ENCODE measurements at regions not wholly inside any gene's neighbourhood (a gene's known extent, or its start where the extent isn't known, plus 50 kb on each side); places are given as distances from the start of the nearest gene placed in this dataset.

- Mint-ChIP-seq H3K27ac (no peak overlapping the region), H3K4me3 (no peak overlapping the region), H3K36me3 (ENCODE audit: low read depth) (no peaks in the 10 kb centered on the region), H3K9me3 (peaks cover 3% of the 10 kb centered on the region), H3K27me3 (no peaks in the 10 kb centered on the region), H3K4me1 (no peaks in the 10 kb centered on the region)
- TF ChIP-seq CTCF (IDR thresholded peaks at IDR 0.05): no peak
- ChIA-PET CTCF (no interaction called here), POLR2A (no interaction called here)
- intact Hi-C loops (cut with micrococcal nuclease): no loop called here
- ATAC-seq (ENCODE audit: low read depth) (no peak), DNase-seq (no peak)
These were observed 223.0 kb downstream of the IRX1 start for GRCh38 chr5:3818624-3819023.

- DNase-seq (no peak), ATAC-seq (ENCODE audit: low read depth) (no peak)
- intact Hi-C loops (cut with micrococcal nuclease): no loop called here
- H3K4me1 Mint-ChIP-seq: no peaks in the 10 kb centered on the region
- no peak for TF ChIP-seq CTCF (IDR thresholded peaks at IDR 0.05)
- no peak overlapping the region for H3K4me3 Mint-ChIP-seq
- POLR2A ChIA-PET: no interaction called here
- no peak overlapping the region for H3K27ac Mint-ChIP-seq
- CTCF ChIA-PET: no interaction called here
- H3K36me3 Mint-ChIP-seq (ENCODE audit: low read depth): no peaks in the 10 kb centered on the region
- peaks cover 5% of the 10 kb centered on the region for H3K9me3 Mint-ChIP-seq
- no peaks in the 10 kb centered on the region for H3K27me3 Mint-ChIP-seq
These were observed 230.2 kb downstream of the IRX1 start for GRCh38 chr5:3825531-3826451.

- H3K27ac Mint-ChIP-seq: no peak overlapping the region
- H3K27me3 Mint-ChIP-seq: no peaks in the 10 kb centered on the region
- POLR2A ChIA-PET: no interaction called here
- no peak overlapping the region for H3K4me3 Mint-ChIP-seq
- intact Hi-C loops (cut with micrococcal nuclease): no loop called here
- DNase-seq: no peak
- CTCF ChIA-PET: no interaction called here
- no peaks in the 10 kb centered on the region for H3K36me3 Mint-ChIP-seq (ENCODE audit: low read depth)
- no peaks in the 10 kb centered on the region for H3K4me1 Mint-ChIP-seq
- ATAC-seq (ENCODE audit: low read depth): no peak
- peaks cover 5% of the 10 kb centered on the region for H3K9me3 Mint-ChIP-seq
- no peak for TF ChIP-seq CTCF (IDR thresholded peaks at IDR 0.05)
These were observed 232.0 kb downstream of the IRX1 start for GRCh38 chr5:3827624-3828023.

- Mint-ChIP-seq H3K27ac (no peak overlapping the region), H3K9me3 (peaks cover 5% of the 10 kb centered on the region), H3K36me3 (ENCODE audit: low read depth) (no peaks in the 10 kb centered on the region), H3K4me1 (no peaks in the 10 kb centered on the region), H3K4me3 (no peak overlapping the region), H3K27me3 (no peaks in the 10 kb centered on the region)
- ATAC-seq (ENCODE audit: low read depth) (no peak), DNase-seq (no peak)
- CTCF ChIA-PET: no interaction called here
- POLR2A ChIA-PET: no interaction called here
- intact Hi-C loops (cut with micrococcal nuclease): no loop called here
- TF ChIP-seq CTCF (IDR thresholded peaks at IDR 0.05): no peak
These were observed 233.1 kb downstream of the IRX1 start for GRCh38 chr5:3828761-3829160.

GRCh38 chr5:3833566-3833965 lies 237.9 kb downstream of the IRX1 start:
- no peak overlapping the region for H3K27ac Mint-ChIP-seq
- ATAC-seq (ENCODE audit: low read depth): no peak
- CTCF ChIA-PET: no interaction called here
- H3K27me3 Mint-ChIP-seq: no peaks in the 10 kb centered on the region
- no peaks in the 10 kb centered on the region for H3K4me1 Mint-ChIP-seq
- intact Hi-C loops (cut with micrococcal nuclease): no loop called here
- no peak overlapping the region for H3K4me3 Mint-ChIP-seq
- DNase-seq: no peak
- H3K36me3 Mint-ChIP-seq (ENCODE audit: low read depth): no peaks in the 10 kb centered on the region
- no peak for TF ChIP-seq CTCF (IDR thresholded peaks at IDR 0.05)
- H3K9me3 Mint-ChIP-seq: peaks cover 5% of the 10 kb centered on the region
- POLR2A ChIA-PET: no interaction called here

Data from activated B cell treated with CpG ODN at 0.5 μM for 24 hours (primary cell).